A673 (cell line): ENCODE measurements at regions not wholly inside any gene's neighbourhood (a gene's known extent, or its start where the extent isn't known, plus 50 kb on each side); places are given as distances from the start of the nearest gene placed in this dataset.

Source experiments
- EZH2 ChIP-seq: fragments of 200-600 bp; sonication (generic); IDR thresholded peaks from 2 replicates; pipeline ENCODE4 v1.6.1; 2017; ENCODE audit warnings: borderline replicate concordance, low read depth, mild to moderate bottlenecking, mixed read lengths, antibody characterized with exemption, low read length; ENCODE audit not compliant: poor library complexity, severe bottlenecking
- TF ChIP-seq, protein P1 (sequence below): fragments of 300-800, 200-600 bp; sonication (generic); conservative IDR thresholded peaks from 2 replicates; pipeline ENCODE4 v1.5.1; 2017; ENCODE audit warnings: low read depth, mild to moderate bottlenecking, antibody characterized with exemption, low read length, moderate library complexity, mixed read lengths

DNA sequence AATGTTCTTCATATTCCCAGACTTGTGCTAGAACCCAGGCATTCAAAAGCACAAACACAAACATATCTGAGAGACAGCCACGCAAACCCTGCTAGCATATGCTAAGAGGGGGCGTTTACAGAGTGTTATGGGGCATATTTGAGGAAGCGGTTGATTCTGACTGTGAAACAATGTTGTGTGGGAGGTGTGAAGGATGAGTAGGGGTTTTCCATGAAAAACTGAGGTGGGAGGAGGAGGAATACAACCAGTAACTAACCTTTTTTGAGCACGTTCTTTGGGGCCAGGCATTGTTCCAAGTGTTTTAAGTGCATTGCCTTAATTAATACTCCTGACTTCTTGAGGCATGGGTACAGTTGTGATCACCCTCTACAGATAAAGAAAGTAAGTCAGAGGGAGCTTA lies 499.5 kb downstream of the AACS start:
- TF ChIP-seq, protein P1, sequence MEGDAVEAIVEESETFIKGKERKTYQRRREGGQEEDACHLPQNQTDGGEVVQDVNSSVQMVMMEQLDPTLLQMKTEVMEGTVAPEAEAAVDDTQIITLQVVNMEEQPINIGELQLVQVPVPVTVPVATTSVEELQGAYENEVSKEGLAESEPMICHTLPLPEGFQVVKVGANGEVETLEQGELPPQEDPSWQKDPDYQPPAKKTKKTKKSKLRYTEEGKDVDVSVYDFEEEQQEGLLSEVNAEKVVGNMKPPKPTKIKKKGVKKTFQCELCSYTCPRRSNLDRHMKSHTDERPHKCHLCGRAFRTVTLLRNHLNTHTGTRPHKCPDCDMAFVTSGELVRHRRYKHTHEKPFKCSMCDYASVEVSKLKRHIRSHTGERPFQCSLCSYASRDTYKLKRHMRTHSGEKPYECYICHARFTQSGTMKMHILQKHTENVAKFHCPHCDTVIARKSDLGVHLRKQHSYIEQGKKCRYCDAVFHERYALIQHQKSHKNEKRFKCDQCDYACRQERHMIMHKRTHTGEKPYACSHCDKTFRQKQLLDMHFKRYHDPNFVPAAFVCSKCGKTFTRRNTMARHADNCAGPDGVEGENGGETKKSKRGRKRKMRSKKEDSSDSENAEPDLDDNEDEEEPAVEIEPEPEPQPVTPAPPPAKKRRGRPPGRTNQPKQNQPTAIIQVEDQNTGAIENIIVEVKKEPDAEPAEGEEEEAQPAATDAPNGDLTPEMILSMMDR: no peak
- no peak for TF ChIP-seq EZH2
